Large intestine (tissue), 3 donors: ENCODE measurements at regions not wholly inside any gene's neighbourhood (a gene's known extent, or its start where the extent isn't known, plus 50 kb on each side); places are given as distances from the start of the nearest gene placed in this dataset.

Experiments used
- DNase-seq, 2 donors: peaks; one replicate each; pipeline versions ENCODE4 v3.0.0 to v3.0.0-alpha.2; 2013
- H3K27ac ChIP-seq: one replicate; pipeline ENCODE4 v1.5.1; 2013; ENCODE audit warnings: low read length
- H3K27me3 ChIP-seq: 2 replicates; pipeline ENCODE4 v1.6.1; 2013; ENCODE audit warnings: low read length; ENCODE audit not compliant: control insufficient read depth, insufficient read depth
- H3K36me3 ChIP-seq: 2 replicates; pipeline ENCODE4 v1.6.1; 2013; ENCODE audit warnings: low read length; ENCODE audit not compliant: control insufficient read depth, insufficient read depth
- H3K4me1 ChIP-seq: one replicate; pipeline ENCODE4 v1.6.1; 2013; ENCODE audit warnings: low read length; ENCODE audit not compliant: control insufficient read depth, insufficient read depth
- H3K4me3 ChIP-seq: one replicate; pipeline ENCODE4 v1.5.1; 2013; ENCODE audit warnings: low read length
- H3K9me3 ChIP-seq: one replicate; pipeline ENCODE4 v1.6.1; 2013; ENCODE audit warnings: mild to moderate bottlenecking, low read depth, low read length, moderate library complexity; ENCODE audit not compliant: control insufficient read depth
- WGBS: methylation state at CpG from one replicate; pipeline ENCODE4 v1.1.5; 2013; ENCODE audit warnings: low lambda C conversion rate; ENCODE audit not compliant: insufficient coverage; 5-methylcytosine and 5-hydroxymethylcytosine counted together

DNA sequence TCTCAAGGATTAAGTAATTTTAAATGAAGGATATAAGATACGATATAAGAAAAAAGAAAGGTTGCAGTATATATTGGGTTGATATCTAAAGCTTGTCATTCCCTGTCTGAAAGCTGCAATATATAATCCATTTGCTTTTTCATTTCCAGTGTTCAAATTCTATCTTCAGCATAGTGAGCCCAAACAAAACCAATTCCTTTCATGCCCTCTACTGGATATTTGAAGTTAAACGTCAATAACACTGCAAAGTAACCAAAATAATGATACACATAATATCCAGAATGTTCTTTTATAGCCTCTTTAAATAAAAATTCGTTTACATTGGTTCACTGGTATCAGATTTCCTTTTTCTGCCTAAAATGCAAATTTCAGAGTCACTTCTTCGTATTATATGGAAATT is 64.5 kb upstream of the DAAM1 start:
- Histone ChIP-seq H3K27ac (no peak overlapping the region), H3K4me3 (no peak overlapping the region), H3K36me3 (no peaks in the 10 kb centered on the region), H3K4me1 (no peaks in the 10 kb centered on the region), H3K27me3 (no peaks in the 10 kb centered on the region), H3K9me3 (no peaks in the 10 kb centered on the region)
- 63% methylated on average over 1 of the region's 4 CpGs for WGBS
- DNase-seq, result no peak

GRCh38 chr14:59125156-59125555 is 63.3 kb upstream of the DAAM1 start:
- H3K9me3 ChIP-seq, result no peaks in the 10 kb centered on the region
- H3K4me3 ChIP-seq, result no peak overlapping the region
- no peaks in the 10 kb centered on the region for H3K36me3 ChIP-seq
- no peaks in the 10 kb centered on the region for H3K27me3 ChIP-seq
- no peak for DNase-seq
- H3K27ac ChIP-seq, result no peak overlapping the region
- H3K4me1 ChIP-seq, result no peaks in the 10 kb centered on the region
- no CpG with 5 or more reads among the region's 4 CpGs for WGBS

DNA sequence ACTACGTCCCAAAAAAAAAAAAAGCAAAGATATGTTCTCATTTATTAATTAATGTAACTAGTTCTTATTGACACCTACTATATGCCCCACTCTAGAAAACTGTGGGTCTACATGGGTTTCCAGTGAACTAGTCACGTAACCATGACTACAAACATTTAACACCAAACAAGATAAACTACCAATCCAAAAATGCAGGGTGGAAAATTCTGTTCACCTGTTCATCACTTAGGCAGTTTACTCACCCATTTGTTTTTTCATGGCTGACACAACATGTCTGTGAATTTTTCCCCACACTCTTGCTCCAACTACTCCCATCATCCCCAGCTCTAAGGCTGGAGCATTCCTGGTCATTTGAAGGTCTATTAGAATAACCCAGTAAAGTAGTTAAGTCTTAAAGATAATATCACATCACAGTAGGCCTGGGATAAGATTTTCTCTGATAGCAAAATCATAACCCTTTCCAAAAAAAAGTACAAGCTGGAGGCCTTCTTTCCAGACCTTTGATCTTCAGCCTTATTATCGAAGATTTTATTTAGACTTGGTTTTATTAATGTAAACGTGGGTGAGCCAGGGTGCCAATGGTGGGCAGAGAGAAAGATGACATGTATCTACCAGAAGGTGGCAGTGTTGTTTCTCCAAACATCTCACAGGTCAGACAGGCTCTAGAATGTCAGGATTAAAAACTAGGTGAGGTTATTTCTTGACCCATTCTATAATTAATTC is 61.6 kb upstream of the DAAM1 start:
- Histone ChIP-seq H3K27ac (no peak overlapping the region), H3K4me1 (no peaks in the 10 kb centered on the region), H3K27me3 (no peaks in the 10 kb centered on the region), H3K9me3 (no peaks in the 10 kb centered on the region), H3K36me3 (no peaks in the 10 kb centered on the region), H3K4me3 (no peak overlapping the region)
- no CpG with 5 or more reads among the region's 4 CpGs for WGBS
- peak; percentile 29 to 35 for DNase-seq

DNA sequence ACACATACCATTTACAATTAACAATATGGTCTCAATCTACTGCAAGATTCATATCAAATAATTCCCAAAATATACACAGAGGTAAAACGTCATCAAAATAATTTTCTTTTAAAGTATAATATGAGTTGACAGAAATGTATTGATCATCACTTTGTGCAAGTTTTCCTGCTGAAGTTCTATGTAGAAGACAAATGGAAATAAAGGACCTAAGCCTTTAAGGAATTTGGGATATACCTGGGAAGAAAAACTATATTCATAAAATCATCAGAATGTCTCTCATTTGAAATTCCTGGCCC is 61.1 kb upstream of the DAAM1 start:
- Histone ChIP-seq H3K9me3 (no peaks in the 10 kb centered on the region), H3K27me3 (no peaks in the 10 kb centered on the region), H3K4me1 (no peaks in the 10 kb centered on the region), H3K4me3 (no peak overlapping the region), H3K27ac (no peak overlapping the region), H3K36me3 (no peaks in the 10 kb centered on the region)
- WGBS, result no CpG with 5 or more reads among the region's 1 CpG
- DNase-seq, result no peak

GRCh38 chr14:59130462-59130861 is 58.0 kb upstream of the DAAM1 start:
- WGBS, result no CpG with 5 or more reads among the region's 7 CpGs
- Histone ChIP-seq H3K36me3 (no peaks in the 10 kb centered on the region), H3K27me3 (no peaks in the 10 kb centered on the region), H3K9me3 (no peaks in the 10 kb centered on the region), H3K4me3 (no peak overlapping the region), H3K4me1 (no peaks in the 10 kb centered on the region), H3K27ac (no peak overlapping the region)
- DNase-seq, result no peak

GRCh38 chr14:59131938-59132795 is 56.3 kb upstream of the DAAM1 start:
- Histone ChIP-seq H3K36me3 (no peaks in the 10 kb centered on the region), H3K4me1 (no peaks in the 10 kb centered on the region), H3K9me3 (no peaks in the 10 kb centered on the region), H3K27me3 (no peaks in the 10 kb centered on the region), H3K4me3 (no peak overlapping the region), H3K27ac (no peak overlapping the region)
- no peak for DNase-seq
- WGBS, result 81% methylated on average over 4 of the region's 5 CpGs

DNA sequence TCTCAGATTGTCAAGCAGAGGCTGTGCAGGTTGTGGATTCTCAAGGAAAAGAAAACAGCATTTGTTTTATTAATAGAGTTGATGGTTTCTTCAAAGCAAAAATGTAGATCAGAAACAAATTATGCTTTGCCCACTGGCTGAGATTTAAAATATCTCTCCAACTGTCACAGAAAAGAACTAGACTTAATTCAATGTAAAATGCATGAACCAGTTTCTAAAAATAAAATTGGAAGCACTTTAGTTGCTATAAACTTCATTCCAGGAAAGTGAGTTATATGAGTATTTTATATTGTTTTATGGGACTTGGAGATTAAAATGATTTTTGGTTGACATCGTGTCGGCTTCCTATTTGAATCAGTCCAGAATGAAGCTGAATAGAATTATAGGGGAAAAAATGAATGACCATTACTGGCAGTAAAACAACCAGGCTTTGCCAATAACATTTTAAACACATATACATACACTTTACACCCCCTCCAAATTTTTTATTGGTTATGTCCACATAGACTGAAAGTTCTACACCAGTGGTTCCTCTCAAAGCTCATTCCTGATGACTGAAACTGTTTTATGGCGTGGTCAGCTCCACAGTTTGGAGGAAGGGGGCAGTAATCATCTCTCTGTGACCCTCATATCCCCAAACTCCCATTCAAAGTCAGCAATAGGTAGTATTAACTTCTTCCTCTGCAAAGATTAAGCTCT is 55.5 kb upstream of the DAAM1 start:
- no CpG with 5 or more reads among the region's 3 CpGs for WGBS
- Histone ChIP-seq H3K27ac (no peak overlapping the region), H3K9me3 (no peaks in the 10 kb centered on the region), H3K4me1 (no peaks in the 10 kb centered on the region), H3K27me3 (no peaks in the 10 kb centered on the region), H3K36me3 (no peaks in the 10 kb centered on the region), H3K4me3 (no peak overlapping the region)
- DNase-seq, result no peak

DNA sequence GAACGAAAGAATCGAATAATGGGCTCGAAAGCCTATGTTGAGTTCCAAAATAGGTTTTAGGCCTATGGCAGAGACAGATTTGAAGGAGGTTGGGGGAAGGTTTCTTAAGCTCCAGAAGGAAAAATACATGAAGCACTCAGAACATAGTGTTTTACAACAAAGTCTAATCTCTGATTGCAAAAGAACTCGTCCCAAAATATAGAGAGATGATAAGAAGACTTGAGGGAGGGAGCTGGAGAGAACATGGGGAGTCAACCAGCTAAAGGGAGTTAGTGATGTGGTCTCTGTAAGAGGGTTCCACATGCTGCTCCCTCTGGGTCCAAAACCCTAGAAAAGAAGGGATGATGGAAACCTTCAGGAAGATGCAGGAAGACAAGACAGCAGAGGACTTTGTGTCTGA is 54.8 kb upstream of the DAAM1 start:
- Histone ChIP-seq H3K4me1 (no peaks in the 10 kb centered on the region), H3K4me3 (no peak overlapping the region), H3K27me3 (no peaks in the 10 kb centered on the region), H3K36me3 (no peaks in the 10 kb centered on the region), H3K27ac (no peak overlapping the region), H3K9me3 (no peaks in the 10 kb centered on the region)
- no peak for DNase-seq
- WGBS, result 100% methylated on average over 1 of the region's 4 CpGs

GRCh38 chr14:59134307-59134706 is 54.2 kb upstream of the DAAM1 start:
- no peaks in the 10 kb centered on the region for H3K27me3 ChIP-seq
- no peak overlapping the region for H3K4me3 ChIP-seq
- H3K4me1 ChIP-seq, result no peaks in the 10 kb centered on the region
- DNase-seq, result no peak
- no peak overlapping the region for H3K27ac ChIP-seq
- H3K36me3 ChIP-seq, result no peaks in the 10 kb centered on the region
- H3K9me3 ChIP-seq, result no peaks in the 10 kb centered on the region
- no CpG with 5 or more reads among the region's 3 CpGs for WGBS

DNA sequence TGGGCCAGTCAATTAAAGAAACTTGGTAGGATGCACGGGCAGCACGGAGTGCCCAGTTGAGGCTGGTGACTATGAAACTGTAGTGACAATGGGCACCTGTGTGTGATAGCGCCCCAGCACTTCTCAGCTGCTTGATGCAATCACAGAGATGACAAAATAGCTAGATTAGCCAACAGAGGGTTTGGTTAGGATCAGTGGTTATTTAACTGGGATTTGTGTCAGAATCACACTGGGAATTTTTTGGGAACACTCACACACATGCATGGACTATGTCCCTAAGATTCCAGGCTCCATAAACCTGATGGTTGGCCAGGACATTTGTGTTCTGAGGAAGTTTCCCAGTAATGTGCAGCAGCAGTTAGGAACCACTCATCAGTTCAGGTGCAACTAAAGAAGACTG is 51.2 kb upstream of the DAAM1 start:
- Histone ChIP-seq H3K4me3 (no peak overlapping the region), H3K36me3 (no peaks in the 10 kb centered on the region), H3K27ac (no peak overlapping the region), H3K4me1 (no peaks in the 10 kb centered on the region), H3K9me3 (no peaks in the 10 kb centered on the region), H3K27me3 (no peaks in the 10 kb centered on the region)
- no peak for DNase-seq
- 100% methylated on average over 2 of the region's 3 CpGs for WGBS
